ENCODE measurements at regions not wholly inside any gene's neighbourhood (a gene's known extent, or its start where the extent isn't known, plus 50 kb on each side); places are given as distances from the start of the nearest gene placed in this dataset.

- Histone ChIP-seq H3K79me2 (ENCODE audit: insufficient read depth, low read length) (no peaks in the 10 kb centered on the region), H3K9me2 (ENCODE audit: low read depth, low read length) (no peaks in the 10 kb centered on the region), H4K20me1 (ENCODE audit: insufficient read depth, low read length) (no peaks in the 10 kb centered on the region), H2AFZ (ENCODE audit: low read length) (no peak overlapping the region), H3K4me1 (ENCODE audit: insufficient read depth, low read length, severe bottlenecking) (peaks cover 10% of the 10 kb centered on the region), H3K27me3 (ENCODE audit: insufficient read depth, low read length) (no peaks in the 10 kb centered on the region), H3F3A (ENCODE audit: insufficient read depth, low read length) (no peaks in the 10 kb centered on the region), H3K36me3 (ENCODE audit: insufficient read depth, low read length) (no peaks in the 10 kb centered on the region), H3K9ac (ENCODE audit: low read length) (no peak overlapping the region), H3K4me2 (ENCODE audit: low read length) (no peak overlapping the region), H3K27ac (ENCODE audit: low read depth, low read length, poor library complexity, severe bottlenecking) (no peak overlapping the region), H3K4me3 (ENCODE audit: low read depth, low read length, poor library complexity, severe bottlenecking) (no peak overlapping the region), H3K9me3 (ENCODE audit: low read length) (no peaks in the 10 kb centered on the region)
- TF ChIP-seq EZH2 (IDR thresholded peaks at IDR 0.05; ENCODE audit: borderline replicate concordance, low read length): no peak
- no peak for TF ChIP-seq CTCF (IDR thresholded peaks at IDR 0.05; ENCODE audit: low read length)
Observed at GRCh38 chr3:182257361-182257760, 535.9 kb upstream of the ATP11B start.

- Histone ChIP-seq H3F3A (ENCODE audit: insufficient read depth, low read length) (no peaks in the 10 kb centered on the region), H3K4me1 (ENCODE audit: insufficient read depth, low read length, severe bottlenecking) (peaks cover 10% of the 10 kb centered on the region), H3K79me2 (ENCODE audit: insufficient read depth, low read length) (no peaks in the 10 kb centered on the region), H3K4me3 (ENCODE audit: low read depth, low read length, poor library complexity, severe bottlenecking) (no peak overlapping the region), H3K9me3 (ENCODE audit: low read length) (no peaks in the 10 kb centered on the region), H3K9me2 (ENCODE audit: low read depth, low read length) (no peaks in the 10 kb centered on the region), H3K27ac (ENCODE audit: low read depth, low read length, poor library complexity, severe bottlenecking) (no peak overlapping the region), H3K27me3 (ENCODE audit: insufficient read depth, low read length) (no peaks in the 10 kb centered on the region), H3K9ac (ENCODE audit: low read length) (no peak overlapping the region), H2AFZ (ENCODE audit: low read length) (no peak overlapping the region), H3K4me2 (ENCODE audit: low read length) (no peak overlapping the region), H4K20me1 (ENCODE audit: insufficient read depth, low read length) (no peaks in the 10 kb centered on the region), H3K36me3 (ENCODE audit: insufficient read depth, low read length) (no peaks in the 10 kb centered on the region)
- TF ChIP-seq CTCF (IDR thresholded peaks at IDR 0.05; ENCODE audit: low read length) (peak; percentile 87), EZH2 (IDR thresholded peaks at IDR 0.05; ENCODE audit: borderline replicate concordance, low read length) (no peak)
Observed at GRCh38 chr3:182258538-182259177, 534.6 kb upstream of the ATP11B start.

GRCh38 chr3:182259579-182259978 lies 533.7 kb upstream of the ATP11B start:
- Histone ChIP-seq H3K9me3 (ENCODE audit: low read length) (no peaks in the 10 kb centered on the region), H4K20me1 (ENCODE audit: insufficient read depth, low read length) (no peaks in the 10 kb centered on the region), H3K9ac (ENCODE audit: low read length) (no peak overlapping the region), H3K36me3 (ENCODE audit: insufficient read depth, low read length) (no peaks in the 10 kb centered on the region), H3F3A (ENCODE audit: insufficient read depth, low read length) (no peaks in the 10 kb centered on the region), H3K79me2 (ENCODE audit: insufficient read depth, low read length) (no peaks in the 10 kb centered on the region), H3K27ac (ENCODE audit: low read depth, low read length, poor library complexity, severe bottlenecking) (no peak overlapping the region), H3K9me2 (ENCODE audit: low read depth, low read length) (no peaks in the 10 kb centered on the region), H3K4me1 (ENCODE audit: insufficient read depth, low read length, severe bottlenecking) (peaks cover 10% of the 10 kb centered on the region), H3K4me3 (ENCODE audit: low read depth, low read length, poor library complexity, severe bottlenecking) (no peak overlapping the region), H3K4me2 (ENCODE audit: low read length) (no peak overlapping the region; the same call in 1 of the 2 replicates), H2AFZ (ENCODE audit: low read length) (no peak overlapping the region), H3K27me3 (ENCODE audit: insufficient read depth, low read length) (no peaks in the 10 kb centered on the region)
- TF ChIP-seq CTCF (IDR thresholded peaks at IDR 0.05; ENCODE audit: low read length) (no peak), EZH2 (IDR thresholded peaks at IDR 0.05; ENCODE audit: borderline replicate concordance, low read length) (no peak)

All from OCI-LY1 (cell line).